Liver (tissue), 8 donors: ENCODE measurements at regions not wholly inside any gene's neighbourhood (a gene's known extent, or its start where the extent isn't known, plus 50 kb on each side); places are given as distances from the start of the nearest gene placed in this dataset.

ENCODE experiments used
- DNase-seq: peaks from one replicate; pipeline ENCODE4 v3.0.0-alpha.2; 2017; ENCODE audit warnings: low spot score
- H3K27ac ChIP-seq, 2 donors: one replicate each; pipeline ENCODE4 v1.7.0; 2013; ENCODE audit warnings: inconsistent platforms in 2 of 2, low read length in 2 of 2, control low read depth in 1 of 2, low read depth in 1 of 2, mild to moderate bottlenecking in 1 of 2
- H3K27me3 ChIP-seq, 4 donors: one replicate each; pipeline versions ENCODE4 v1.6.1 to v1.7.0; 2013; ENCODE audit warnings: low read length in 3 of 4, inconsistent platforms in 1 of 4, mild to moderate bottlenecking in 1 of 4, moderate library complexity in 1 of 4; ENCODE audit not compliant: control insufficient read depth in 4 of 4, insufficient read depth in 4 of 4
- H3K36me3 ChIP-seq, 4 donors: one replicate each; pipeline versions ENCODE4 v1.6.1 to v1.7.0; 2013; ENCODE audit warnings: low read length in 3 of 4, mild to moderate bottlenecking in 3 of 4, low read depth in 1 of 4, moderate library complexity in 1 of 4; ENCODE audit not compliant: control insufficient read depth in 4 of 4, insufficient read depth in 3 of 4
- H3K4me1 ChIP-seq, 4 donors: one replicate each; pipeline versions ENCODE4 v1.6.1 to v1.7.0; 2013; ENCODE audit warnings: low read length in 3 of 4, mild to moderate bottlenecking in 3 of 4, moderate library complexity in 1 of 4; ENCODE audit not compliant: control insufficient read depth in 4 of 4, insufficient read depth in 4 of 4
- H3K4me3 ChIP-seq, 3 donors: one replicate each; pipeline versions ENCODE4 v1.6.1 to v1.7.0; 2013; ENCODE audit warnings: low read length in 3 of 3, control low read depth in 1 of 3, low read depth in 1 of 3, mild to moderate bottlenecking in 1 of 3
- H3K9ac ChIP-seq, 2 donors: one replicate each; pipeline ENCODE4 v1.7.0; 2013; ENCODE audit warnings: low read length in 2 of 2, mild to moderate bottlenecking in 2 of 2, moderate library complexity in 2 of 2, control low read depth in 1 of 2, low read depth in 1 of 2
- H3K9me3 ChIP-seq, 4 donors: one replicate each; pipeline versions ENCODE4 v1.6.1 to v1.7.0; 2013; ENCODE audit warnings: low read length in 3 of 4; ENCODE audit not compliant: control insufficient read depth in 4 of 4
- EGR1 ChIP-seq, 2 donors: IDR thresholded peaks; 2 replicates each; pipeline ENCODE4 v1.6.1; 2016 to 2018; ENCODE audit warnings: antibody characterized with exemption in 2 of 2, low read depth in 2 of 2
- FOXA1 ChIP-seq: IDR thresholded peaks from 2 replicates; pipeline ENCODE4 v1.6.1; 2016; ENCODE audit warnings: antibody characterized with exemption
- FOXA2 ChIP-seq: IDR thresholded peaks from 2 replicates; pipeline ENCODE4 v1.6.1; 2016; ENCODE audit warnings: antibody characterized with exemption
- GABPA ChIP-seq, 2 donors: IDR thresholded peaks in 1 of 2; conservative IDR thresholded peaks in 1 of 2; 2 replicates each; pipeline ENCODE4 v1.6.1; 2016; ENCODE audit warnings: antibody characterized with exemption in 2 of 2, mild to moderate bottlenecking in 1 of 2, moderate library complexity in 1 of 2
- HNF4A ChIP-seq, 2 donors: conservative IDR thresholded peaks; 2 replicates each; pipeline ENCODE4 v1.6.1; 2016; ENCODE audit warnings: antibody characterized with exemption in 2 of 2, mild to moderate bottlenecking in 2 of 2
- HNF4G ChIP-seq: IDR thresholded peaks from 2 replicates; pipeline ENCODE4 v1.6.1; 2016; ENCODE audit warnings: antibody characterized with exemption
- JUND ChIP-seq, 2 donors: IDR thresholded peaks; 2 replicates each; pipeline ENCODE4 v1.6.1; 2016; ENCODE audit warnings: antibody characterized with exemption in 2 of 2
- NR2F2 ChIP-seq: IDR thresholded peaks from 2 replicates; pipeline ENCODE4 v1.6.1; 2016; ENCODE audit warnings: antibody characterized with exemption
- RAD21 ChIP-seq, 2 donors: IDR thresholded peaks; 2 replicates each; pipeline ENCODE4 v1.6.1; 2016; ENCODE audit warnings: antibody characterized with exemption in 2 of 2, mild to moderate bottlenecking in 2 of 2
- RXRA ChIP-seq, 2 donors: IDR thresholded peaks; 2 replicates each; pipeline ENCODE4 v1.6.1; 2017 to 2018; ENCODE audit warnings: antibody characterized with exemption in 2 of 2, mild to moderate bottlenecking in 1 of 2
- SP1 ChIP-seq: IDR thresholded peaks from 2 replicates; pipeline ENCODE4 v1.6.1; 2018; ENCODE audit warnings: antibody characterized with exemption, mild to moderate bottlenecking
- TAF1 ChIP-seq: conservative IDR thresholded peaks from 2 replicates; pipeline ENCODE4 v1.6.1; 2016; ENCODE audit warnings: antibody characterized with exemption, mild to moderate bottlenecking
- YY1 ChIP-seq: IDR thresholded peaks from 2 replicates; pipeline ENCODE4 v1.6.1; 2016; ENCODE audit warnings: antibody characterized with exemption, mild to moderate bottlenecking
- WGBS: extraction: QIAGEN DNeasy Blood & Tissue Kit; methylation state at CpG from one replicate; pipeline ENCODE4 v1.1.7; 2013; 5-methylcytosine and 5-hydroxymethylcytosine counted together
- TF ChIP-seq, protein P1 (sequence below): IDR thresholded peaks from 2 replicates; pipeline ENCODE4 v1.6.1; 2016; ENCODE audit warnings: antibody characterized with exemption, mild to moderate bottlenecking
- TF ChIP-seq, protein P2 (sequence below): IDR thresholded peaks from 2 replicates; pipeline ENCODE4 v1.6.1; 2016; ENCODE audit warnings: antibody characterized with exemption
- TF ChIP-seq, protein P3 (sequence below): IDR thresholded peaks from 2 replicates; pipeline ENCODE4 v1.6.1; 2016; ENCODE audit warnings: antibody characterized with exemption
- TF ChIP-seq, protein P4 (sequence below): IDR thresholded peaks from 2 replicates; pipeline ENCODE4 v1.6.1; 2016; ENCODE audit warnings: antibody characterized with exemption
- TF ChIP-seq, protein P5 (sequence below): fragments of 150-350 bp; IDR thresholded peaks from 2 replicates; pipeline ENCODE4 v1.5.1; 2017; ENCODE audit warnings: improper control_type of control experiment, low read depth, low read length; ENCODE audit not compliant: missing input control
- donor health status: healthy.
- donor health status: healthy.
- donor health status: healthy.
- donor health status: healthy.
- donor health status: healthy.

DNA sequence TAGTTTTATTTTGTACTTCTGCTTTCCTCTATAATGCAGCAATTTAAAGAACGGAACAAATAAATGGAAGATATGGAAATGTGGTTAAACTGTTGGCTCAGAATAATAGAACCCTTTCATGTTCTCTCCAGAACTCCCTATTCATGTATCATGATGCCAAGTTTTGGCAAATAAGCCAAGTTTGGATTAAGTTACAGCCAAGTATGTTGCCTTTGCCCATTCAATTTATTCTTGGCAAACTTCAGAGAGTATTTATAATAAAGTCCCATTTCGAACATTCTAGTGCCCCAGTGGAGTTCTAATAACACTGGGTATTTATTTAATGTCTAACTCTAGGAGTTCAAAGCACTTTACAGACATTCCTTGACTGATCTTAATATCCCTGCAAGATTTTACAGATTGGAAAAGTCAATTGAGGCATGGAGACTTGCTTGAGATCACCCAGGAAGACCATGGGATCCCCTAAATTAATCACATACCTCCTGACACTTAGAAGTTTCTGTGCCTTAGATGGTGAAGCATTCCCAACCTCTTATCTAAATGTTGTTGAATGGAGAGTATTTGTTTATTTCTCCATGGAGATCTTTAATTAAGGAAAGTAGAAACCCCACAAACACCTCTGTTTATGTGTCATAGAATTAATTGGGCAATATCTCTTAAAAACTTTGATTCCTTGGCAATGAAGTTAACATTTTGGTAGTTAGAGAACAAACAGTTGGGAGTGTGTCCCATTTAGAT, 106.7 kb downstream of the ACKR3 start:
- H3K27me3 ChIP-seq: no peaks in the 10 kb centered on the region
- H3K9me3 ChIP-seq: no peaks in the 10 kb centered on the region
- H3K9ac ChIP-seq: no peak overlapping the region
- DNase-seq: no peak
- WGBS: 59% methylated on average over 2 of the region's 2 CpGs
- no peaks in the 10 kb centered on the region for H3K36me3 ChIP-seq
- TF ChIP-seq EGR1 (IDR thresholded peaks at IDR 0.05; ENCODE audit: low read depth in 2 of 2): no peak
- no peak for TF ChIP-seq RAD21 (IDR thresholded peaks at IDR 0.05)
- TF ChIP-seq, protein P1, sequence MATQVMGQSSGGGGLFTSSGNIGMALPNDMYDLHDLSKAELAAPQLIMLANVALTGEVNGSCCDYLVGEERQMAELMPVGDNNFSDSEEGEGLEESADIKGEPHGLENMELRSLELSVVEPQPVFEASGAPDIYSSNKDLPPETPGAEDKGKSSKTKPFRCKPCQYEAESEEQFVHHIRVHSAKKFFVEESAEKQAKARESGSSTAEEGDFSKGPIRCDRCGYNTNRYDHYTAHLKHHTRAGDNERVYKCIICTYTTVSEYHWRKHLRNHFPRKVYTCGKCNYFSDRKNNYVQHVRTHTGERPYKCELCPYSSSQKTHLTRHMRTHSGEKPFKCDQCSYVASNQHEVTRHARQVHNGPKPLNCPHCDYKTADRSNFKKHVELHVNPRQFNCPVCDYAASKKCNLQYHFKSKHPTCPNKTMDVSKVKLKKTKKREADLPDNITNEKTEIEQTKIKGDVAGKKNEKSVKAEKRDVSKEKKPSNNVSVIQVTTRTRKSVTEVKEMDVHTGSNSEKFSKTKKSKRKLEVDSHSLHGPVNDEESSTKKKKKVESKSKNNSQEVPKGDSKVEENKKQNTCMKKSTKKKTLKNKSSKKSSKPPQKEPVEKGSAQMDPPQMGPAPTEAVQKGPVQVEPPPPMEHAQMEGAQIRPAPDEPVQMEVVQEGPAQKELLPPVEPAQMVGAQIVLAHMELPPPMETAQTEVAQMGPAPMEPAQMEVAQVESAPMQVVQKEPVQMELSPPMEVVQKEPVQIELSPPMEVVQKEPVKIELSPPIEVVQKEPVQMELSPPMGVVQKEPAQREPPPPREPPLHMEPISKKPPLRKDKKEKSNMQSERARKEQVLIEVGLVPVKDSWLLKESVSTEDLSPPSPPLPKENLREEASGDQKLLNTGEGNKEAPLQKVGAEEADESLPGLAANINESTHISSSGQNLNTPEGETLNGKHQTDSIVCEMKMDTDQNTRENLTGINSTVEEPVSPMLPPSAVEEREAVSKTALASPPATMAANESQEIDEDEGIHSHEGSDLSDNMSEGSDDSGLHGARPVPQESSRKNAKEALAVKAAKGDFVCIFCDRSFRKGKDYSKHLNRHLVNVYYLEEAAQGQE: no peak
- no peak for TF ChIP-seq FOXA2
- no peaks in the 10 kb centered on the region for H3K4me1 ChIP-seq
- no peak overlapping the region for H3K27ac ChIP-seq
- H3K4me3 ChIP-seq: no peak overlapping the region

DNA sequence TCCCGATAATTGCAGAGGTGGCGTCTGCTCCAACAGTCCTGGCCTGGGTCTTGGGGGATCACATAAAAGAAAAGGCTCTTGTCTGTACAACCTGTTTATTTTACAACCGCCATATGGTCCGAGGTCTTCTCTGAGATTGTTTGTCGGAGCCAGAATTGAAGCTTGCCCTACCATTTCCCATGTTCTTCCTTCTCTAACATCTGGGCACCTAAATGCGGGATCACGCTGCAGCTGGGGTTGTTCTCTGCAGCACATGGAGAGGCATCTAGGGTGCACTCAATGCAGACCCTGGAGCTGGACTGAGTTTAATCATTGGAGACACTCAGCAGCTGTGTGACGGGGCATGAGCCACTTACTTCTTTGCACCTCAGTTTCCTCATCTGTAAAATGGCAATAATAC, 107.7 kb downstream of the ACKR3 start:
- 94% methylated on average over 8 of the region's 8 CpGs for WGBS
- no peak for TF ChIP-seq GABPA (IDR thresholded peaks at IDR 0.05 in 1 of 2, conservative IDR thresholded peaks at IDR 0.05 in 1 of 2)
- TF ChIP-seq JUND (IDR thresholded peaks at IDR 0.05): no peak
- TF ChIP-seq, protein P1: no peak
- no peak for TF ChIP-seq HNF4A (conservative IDR thresholded peaks at IDR 0.05)
- TF ChIP-seq FOXA1: no peak
- TF ChIP-seq, protein P2, sequence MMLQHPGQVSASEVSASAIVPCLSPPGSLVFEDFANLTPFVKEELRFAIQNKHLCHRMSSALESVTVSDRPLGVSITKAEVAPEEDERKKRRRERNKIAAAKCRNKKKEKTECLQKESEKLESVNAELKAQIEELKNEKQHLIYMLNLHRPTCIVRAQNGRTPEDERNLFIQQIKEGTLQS: no peak
- no peak for TF ChIP-seq NR2F2
- TF ChIP-seq HNF4G: no peak
- no peak for TF ChIP-seq TAF1
- TF ChIP-seq, protein P3, sequence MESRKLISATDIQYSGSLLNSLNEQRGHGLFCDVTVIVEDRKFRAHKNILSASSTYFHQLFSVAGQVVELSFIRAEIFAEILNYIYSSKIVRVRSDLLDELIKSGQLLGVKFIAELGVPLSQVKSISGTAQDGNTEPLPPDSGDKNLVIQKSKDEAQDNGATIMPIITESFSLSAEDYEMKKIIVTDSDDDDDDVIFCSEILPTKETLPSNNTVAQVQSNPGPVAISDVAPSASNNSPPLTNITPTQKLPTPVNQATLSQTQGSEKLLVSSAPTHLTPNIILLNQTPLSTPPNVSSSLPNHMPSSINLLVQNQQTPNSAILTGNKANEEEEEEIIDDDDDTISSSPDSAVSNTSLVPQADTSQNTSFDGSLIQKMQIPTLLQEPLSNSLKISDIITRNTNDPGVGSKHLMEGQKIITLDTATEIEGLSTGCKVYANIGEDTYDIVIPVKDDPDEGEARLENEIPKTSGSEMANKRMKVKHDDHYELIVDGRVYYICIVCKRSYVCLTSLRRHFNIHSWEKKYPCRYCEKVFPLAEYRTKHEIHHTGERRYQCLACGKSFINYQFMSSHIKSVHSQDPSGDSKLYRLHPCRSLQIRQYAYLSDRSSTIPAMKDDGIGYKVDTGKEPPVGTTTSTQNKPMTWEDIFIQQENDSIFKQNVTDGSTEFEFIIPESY: no peak
- no peak for TF ChIP-seq RXRA (IDR thresholded peaks at IDR 0.05)
- TF ChIP-seq, protein P4, sequence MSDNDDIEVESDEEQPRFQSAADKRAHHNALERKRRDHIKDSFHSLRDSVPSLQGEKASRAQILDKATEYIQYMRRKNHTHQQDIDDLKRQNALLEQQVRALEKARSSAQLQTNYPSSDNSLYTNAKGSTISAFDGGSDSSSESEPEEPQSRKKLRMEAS: no peak
- no peak for TF ChIP-seq EGR1 (IDR thresholded peaks at IDR 0.05; ENCODE audit: low read depth in 2 of 2)
- no peak for TF ChIP-seq RAD21 (IDR thresholded peaks at IDR 0.05)
- no peak for TF ChIP-seq FOXA2
- TF ChIP-seq YY1: no peak
- TF ChIP-seq, protein P5, sequence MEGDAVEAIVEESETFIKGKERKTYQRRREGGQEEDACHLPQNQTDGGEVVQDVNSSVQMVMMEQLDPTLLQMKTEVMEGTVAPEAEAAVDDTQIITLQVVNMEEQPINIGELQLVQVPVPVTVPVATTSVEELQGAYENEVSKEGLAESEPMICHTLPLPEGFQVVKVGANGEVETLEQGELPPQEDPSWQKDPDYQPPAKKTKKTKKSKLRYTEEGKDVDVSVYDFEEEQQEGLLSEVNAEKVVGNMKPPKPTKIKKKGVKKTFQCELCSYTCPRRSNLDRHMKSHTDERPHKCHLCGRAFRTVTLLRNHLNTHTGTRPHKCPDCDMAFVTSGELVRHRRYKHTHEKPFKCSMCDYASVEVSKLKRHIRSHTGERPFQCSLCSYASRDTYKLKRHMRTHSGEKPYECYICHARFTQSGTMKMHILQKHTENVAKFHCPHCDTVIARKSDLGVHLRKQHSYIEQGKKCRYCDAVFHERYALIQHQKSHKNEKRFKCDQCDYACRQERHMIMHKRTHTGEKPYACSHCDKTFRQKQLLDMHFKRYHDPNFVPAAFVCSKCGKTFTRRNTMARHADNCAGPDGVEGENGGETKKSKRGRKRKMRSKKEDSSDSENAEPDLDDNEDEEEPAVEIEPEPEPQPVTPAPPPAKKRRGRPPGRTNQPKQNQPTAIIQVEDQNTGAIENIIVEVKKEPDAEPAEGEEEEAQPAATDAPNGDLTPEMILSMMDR: no peak
- no peak for TF ChIP-seq SP1
- H3K9me3 ChIP-seq: no peaks in the 10 kb centered on the region

More for the DNA sequence above, 107.7 kb downstream of the ACKR3 start:
- no peak overlapping the region for H3K27ac ChIP-seq
- H3K9ac ChIP-seq: no peak overlapping the region
- no peaks in the 10 kb centered on the region for H3K36me3 ChIP-seq
- DNase-seq: no peak
- no peaks in the 10 kb centered on the region for H3K4me1 ChIP-seq
- H3K27me3 ChIP-seq: no peaks in the 10 kb centered on the region
- no peak overlapping the region for H3K4me3 ChIP-seq
